HG03103 (cell line): ENCODE measurements at regions not wholly inside any gene's neighbourhood (a gene's known extent, or its start where the extent isn't known, plus 50 kb on each side); places are given as distances from the start of the nearest gene placed in this dataset.
"Not testable (repeated sequence)": the region's sequence is repeated elsewhere in the genome, so short reads cannot be mapped to it uniquely, and the experiment has no call there.

Source experiments
- ATAC-seq: cut with Tn5 transposase; IDR thresholded peaks from one replicate; pipeline ENCODE4 v1.9.1; 2021; ENCODE audit warnings: low read depth; ENCODE audit not compliant: unreplicated experiment

DNA sequence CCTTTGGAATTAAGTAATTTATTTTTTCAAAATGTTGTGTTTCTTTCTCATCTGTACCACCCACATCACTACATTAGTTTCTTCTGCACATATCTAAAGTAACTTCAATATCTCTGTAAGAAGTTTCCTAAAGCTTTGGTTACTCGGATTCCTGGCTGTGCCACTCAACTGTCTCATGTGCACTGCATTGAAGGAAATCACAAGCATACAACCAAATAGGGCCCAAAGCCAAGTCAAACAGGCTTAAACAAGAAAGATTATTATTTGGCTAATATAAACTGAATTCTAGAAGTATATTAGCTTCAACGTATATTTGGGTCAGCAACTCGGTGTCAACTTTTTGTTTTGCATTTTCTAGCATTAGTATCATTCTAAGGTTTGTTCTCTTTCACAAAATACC is 1647.6 kb upstream of the SPRY2 start:
- no peak for ATAC-seq

GRCh38 chr13:81987677-81988357 is 1646.9 kb upstream of the SPRY2 start:
- ATAC-seq: no peak

DNA sequence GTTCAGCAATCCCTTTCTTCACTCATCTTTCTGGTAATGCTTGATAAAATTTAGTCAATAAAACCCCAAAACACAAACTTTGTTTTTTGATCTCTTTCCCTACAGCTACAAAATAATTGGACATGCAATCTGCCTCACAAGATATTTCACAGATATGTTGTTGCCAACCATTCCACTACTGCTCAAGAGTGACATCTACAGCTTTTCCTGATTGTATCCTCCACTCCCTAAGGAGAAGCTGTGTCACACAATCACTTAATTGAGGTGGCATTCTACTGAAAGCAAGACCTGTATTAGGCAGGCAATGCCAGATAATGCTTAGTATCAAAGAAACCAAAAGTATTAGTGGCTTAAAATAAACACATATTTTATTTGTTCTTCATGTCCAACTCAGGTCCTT is 1646.2 kb upstream of the SPRY2 start:
- no peak for ATAC-seq

GRCh38 chr13:81986308-81986707 is 1645.4 kb upstream of the SPRY2 start:
- ATAC-seq: no peak

DNA sequence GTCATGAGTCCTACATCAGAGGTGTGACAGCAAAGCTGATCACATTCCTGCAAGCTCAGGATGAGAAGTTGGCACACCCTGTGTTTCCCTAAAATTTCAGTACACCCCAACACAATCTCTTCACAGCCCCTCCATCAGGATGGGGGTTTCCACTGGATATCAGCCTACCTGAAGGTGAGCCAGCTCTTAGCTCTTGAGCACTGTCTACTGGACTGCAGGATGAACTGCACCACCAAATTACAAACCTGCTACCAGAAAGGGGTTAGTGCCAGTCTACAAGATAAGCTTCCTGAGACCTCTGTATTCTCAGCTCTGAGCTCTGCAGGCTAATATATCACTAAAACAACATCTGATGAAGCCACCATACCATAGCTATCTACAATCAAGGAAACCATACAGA is 1616.2 kb upstream of the SPRY2 start:
- ATAC-seq: no peak

- no peak for ATAC-seq
These were observed 1589.1 kb upstream of the SPRY2 start for GRCh38 chr13:81929988-81930387.

DNA sequence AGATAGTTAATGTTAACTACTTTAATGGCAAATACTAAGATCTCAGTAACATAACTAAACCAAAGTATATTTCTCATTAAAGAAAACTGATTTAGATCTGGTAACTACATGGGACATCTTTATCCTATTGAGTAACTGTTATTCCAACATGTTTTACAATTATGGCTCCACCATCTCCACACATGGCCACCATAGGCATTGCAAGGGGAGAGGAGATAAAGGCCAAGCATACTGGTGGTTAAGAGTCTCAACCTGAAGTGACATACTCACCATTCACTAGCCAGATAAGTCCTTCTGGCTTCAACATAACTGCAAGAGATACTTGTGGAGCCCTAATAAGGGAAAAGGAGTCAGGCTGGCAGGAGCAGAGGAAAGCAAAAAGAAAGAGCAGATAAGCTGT is 1586.4 kb upstream of the SPRY2 start:
- ATAC-seq: no peak

- no peak for ATAC-seq
These were observed 1576.9 kb upstream of the SPRY2 start for GRCh38 chr13:81917810-81918209.

- no peak for ATAC-seq
These were observed 1575.5 kb upstream of the SPRY2 start for GRCh38 chr13:81916461-81916860.

GRCh38 chr13:81907787-81908372 is 1567.0 kb upstream of the SPRY2 start:
- no peak for ATAC-seq

DNA sequence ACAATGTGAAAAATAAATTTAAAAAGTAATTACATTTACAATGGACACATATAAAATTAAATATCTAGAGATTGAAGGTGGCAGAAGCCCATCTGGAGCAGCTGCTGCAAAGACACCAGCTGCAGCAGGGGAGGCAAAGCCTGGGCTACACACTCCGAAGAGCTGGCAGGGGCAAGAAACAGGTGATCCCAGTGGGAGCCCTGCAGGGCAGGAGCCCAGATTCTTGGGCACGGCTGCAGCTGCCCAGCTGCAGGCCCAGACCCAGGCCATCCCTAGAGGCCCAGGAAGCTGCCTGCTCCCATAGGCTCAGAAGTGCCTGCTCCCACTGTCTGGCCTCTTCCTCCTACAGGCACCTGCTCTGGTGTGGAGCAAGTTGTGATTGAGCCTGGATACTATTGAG is 1547.9 kb upstream of the SPRY2 start:
- ATAC-seq: no peak

GRCh38 chr13:81874681-81875661 is 1534.0 kb upstream of the SPRY2 start:
- ATAC-seq: no peak

GRCh38 chr13:81874253-81874652 is 1533.3 kb upstream of the SPRY2 start:
- ATAC-seq: no peak

DNA sequence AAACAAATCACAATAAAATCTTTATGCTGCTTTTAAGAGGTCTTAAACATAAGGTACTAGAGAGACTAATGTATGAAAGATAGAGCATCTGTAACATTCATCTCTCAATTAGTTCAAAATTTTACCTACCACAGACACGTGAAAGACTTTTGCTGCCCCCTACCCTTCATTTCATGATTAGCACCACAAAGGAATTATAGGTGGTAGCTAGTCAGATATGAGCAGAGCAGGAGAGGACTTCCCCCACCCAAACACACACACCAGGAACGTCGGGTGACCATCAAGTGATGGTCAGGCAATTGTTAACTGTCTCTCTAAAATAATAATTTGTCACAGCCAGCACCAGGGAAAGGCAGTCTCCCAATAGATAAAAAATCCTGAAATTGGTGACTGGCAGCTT is 1531.7 kb upstream of the SPRY2 start:
- ATAC-seq: no peak

GRCh38 chr13:81871751-81872325 is 1530.9 kb upstream of the SPRY2 start:
- ATAC-seq: not testable (repeated sequence)

DNA sequence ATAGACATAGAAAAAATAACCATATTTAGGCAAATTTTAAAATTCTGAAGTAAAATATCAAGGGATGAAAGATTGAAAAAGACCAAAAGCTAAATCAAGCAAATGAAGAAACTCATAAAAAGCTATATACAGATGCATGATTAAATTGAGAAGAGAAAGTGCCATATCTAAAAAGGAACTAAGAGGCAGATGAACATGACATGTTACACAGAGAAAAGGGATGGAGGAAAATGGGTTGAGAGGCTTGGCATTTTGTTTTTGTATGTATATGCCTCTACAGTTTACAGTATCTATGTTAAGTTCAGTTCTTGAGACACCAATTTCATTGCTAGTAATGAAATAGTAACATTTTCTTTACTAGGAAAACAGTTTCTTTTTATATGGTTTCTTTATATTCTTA is 1507.4 kb upstream of the SPRY2 start:
- ATAC-seq: no peak

- ATAC-seq: no peak
These were observed 1505.8 kb upstream of the SPRY2 start for GRCh38 chr13:81846771-81847170.

- no peak for ATAC-seq
These were observed 1480.3 kb upstream of the SPRY2 start for GRCh38 chr13:81821259-81821658.

DNA sequence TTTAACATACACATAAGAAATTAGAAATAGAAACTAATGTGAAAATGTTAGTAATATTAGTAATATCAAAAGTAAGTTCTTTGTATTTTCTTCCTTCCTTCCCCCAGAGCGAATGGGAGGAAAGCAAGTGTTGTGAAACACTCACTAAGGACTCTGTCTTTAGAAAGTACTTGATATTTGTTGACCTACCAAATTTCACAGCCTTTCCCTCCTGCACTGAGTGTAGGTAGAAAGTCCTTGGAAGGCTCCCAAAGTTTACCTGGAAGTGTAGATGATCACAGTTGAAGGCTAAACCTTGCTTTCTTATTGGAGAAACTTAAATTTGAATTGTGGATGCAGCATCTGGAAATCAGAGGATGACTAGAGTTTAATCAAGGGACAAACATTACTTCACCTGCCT is 1459.5 kb upstream of the SPRY2 start:
- ATAC-seq: no peak

GRCh38 chr13:81795710-81796109 is 1454.8 kb upstream of the SPRY2 start:
- no peak for ATAC-seq

GRCh38 chr13:81791641-81792040 is 1450.7 kb upstream of the SPRY2 start:
- no peak for ATAC-seq
